BE2C (cell line): ENCODE measurements at regions not wholly inside any gene's neighbourhood (a gene's known extent, or its start where the extent isn't known, plus 50 kb on each side); places are given as distances from the start of the nearest gene placed in this dataset.
A peak's percentile ranks its signal among the peaks of the same experiment; 100 is the strongest.
"Not testable (repeated sequence)": the region's sequence is repeated elsewhere in the genome, so short reads cannot be mapped to it uniquely, and the experiment has no call there.

Source experiments
- DNase-seq: peaks from one replicate; pipeline ENCODE4 v3.0.0-alpha.2; 2020
- H3K27me3 ChIP-seq: fragments of 250-450 bp; sonication (Bioruptor Pico); 2 replicates; pipeline ENCODE4 v1.5.1; 2020; ENCODE audit warnings: mild to moderate bottlenecking
- H3K36me3 ChIP-seq: fragments of 250-450 bp; sonication (Bioruptor Pico); 2 replicates; pipeline ENCODE4 v1.5.1; 2020; ENCODE audit warnings: mild to moderate bottlenecking
- H3K4me1 ChIP-seq: fragments of 250-450 bp; sonication (Bioruptor Pico); 2 replicates; pipeline ENCODE4 v1.5.1; 2020
- H3K4me3 ChIP-seq: 2 replicates; pipeline ENCODE4 v1.5.1; 2011; ENCODE audit warnings: low read depth, low read length
- H3K9me3 ChIP-seq: fragments of 250-450 bp; sonication (Bioruptor Pico); 2 replicates; pipeline ENCODE4 v1.5.1; 2020
- TF ChIP-seq, protein P1 (sequence below): IDR thresholded peaks from 2 replicates; pipeline ENCODE4 v1.5.1; 2012; ENCODE audit warnings: mild to moderate bottlenecking, low read depth, low read length

DNA sequence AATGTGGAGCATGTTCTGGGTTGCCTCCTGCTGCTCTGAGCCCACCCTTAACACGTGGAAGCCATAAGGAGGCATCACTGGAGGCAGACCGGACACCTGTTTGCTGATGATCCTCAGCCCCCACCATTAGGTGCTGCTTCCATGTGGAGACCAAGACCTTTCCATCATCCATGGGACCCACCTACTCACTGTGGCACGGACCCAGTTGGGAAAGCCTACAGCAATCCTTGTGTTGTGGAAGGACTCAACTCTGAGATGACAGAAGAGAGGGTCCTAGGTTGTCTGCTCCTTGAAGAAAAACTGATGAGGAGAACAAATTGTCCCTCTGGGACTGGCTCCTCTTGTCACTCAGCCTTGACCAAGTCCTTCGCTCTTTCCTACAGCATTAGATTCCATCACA, 86.5 kb upstream of the RAB12 start:
- TF ChIP-seq, protein P1, sequence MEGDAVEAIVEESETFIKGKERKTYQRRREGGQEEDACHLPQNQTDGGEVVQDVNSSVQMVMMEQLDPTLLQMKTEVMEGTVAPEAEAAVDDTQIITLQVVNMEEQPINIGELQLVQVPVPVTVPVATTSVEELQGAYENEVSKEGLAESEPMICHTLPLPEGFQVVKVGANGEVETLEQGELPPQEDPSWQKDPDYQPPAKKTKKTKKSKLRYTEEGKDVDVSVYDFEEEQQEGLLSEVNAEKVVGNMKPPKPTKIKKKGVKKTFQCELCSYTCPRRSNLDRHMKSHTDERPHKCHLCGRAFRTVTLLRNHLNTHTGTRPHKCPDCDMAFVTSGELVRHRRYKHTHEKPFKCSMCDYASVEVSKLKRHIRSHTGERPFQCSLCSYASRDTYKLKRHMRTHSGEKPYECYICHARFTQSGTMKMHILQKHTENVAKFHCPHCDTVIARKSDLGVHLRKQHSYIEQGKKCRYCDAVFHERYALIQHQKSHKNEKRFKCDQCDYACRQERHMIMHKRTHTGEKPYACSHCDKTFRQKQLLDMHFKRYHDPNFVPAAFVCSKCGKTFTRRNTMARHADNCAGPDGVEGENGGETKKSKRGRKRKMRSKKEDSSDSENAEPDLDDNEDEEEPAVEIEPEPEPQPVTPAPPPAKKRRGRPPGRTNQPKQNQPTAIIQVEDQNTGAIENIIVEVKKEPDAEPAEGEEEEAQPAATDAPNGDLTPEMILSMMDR, result no peak
- Histone ChIP-seq H3K9me3 (no peaks in the 10 kb centered on the region), H3K4me1 (no peaks in the 10 kb centered on the region), H3K27me3 (no peaks in the 10 kb centered on the region), H3K36me3 (no peaks in the 10 kb centered on the region), H3K4me3 (no peak overlapping the region)
- no peak for DNase-seq

DNA sequence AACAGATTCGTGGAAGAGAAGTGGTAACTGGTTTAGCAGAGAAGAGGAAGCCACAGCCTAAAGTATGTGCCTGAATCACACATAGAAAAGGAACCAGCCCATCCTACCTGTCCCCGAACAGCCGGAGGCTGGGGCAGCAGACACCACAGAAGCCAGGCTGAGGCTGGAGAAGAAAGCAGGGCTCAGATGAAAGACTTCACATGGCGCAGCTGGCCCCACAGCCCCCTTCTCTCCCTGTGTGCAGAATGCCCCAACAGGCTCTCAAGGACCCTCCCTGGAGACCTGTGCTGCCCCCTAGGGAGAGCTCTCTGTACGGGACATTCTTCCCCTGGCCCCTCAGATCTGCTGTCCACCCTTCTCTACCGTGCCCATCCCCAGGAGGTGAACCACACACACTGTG, 83.5 kb upstream of the RAB12 start:
- Histone ChIP-seq H3K4me3 (no peak overlapping the region), H3K36me3 (no peaks in the 10 kb centered on the region), H3K27me3 (no peaks in the 10 kb centered on the region), H3K9me3 (no peaks in the 10 kb centered on the region), H3K4me1 (no peaks in the 10 kb centered on the region)
- DNase-seq, result peak; percentile 9
- TF ChIP-seq, protein P1, result peak; percentile 20; the same call in 1 of the 2 replicates

DNA sequence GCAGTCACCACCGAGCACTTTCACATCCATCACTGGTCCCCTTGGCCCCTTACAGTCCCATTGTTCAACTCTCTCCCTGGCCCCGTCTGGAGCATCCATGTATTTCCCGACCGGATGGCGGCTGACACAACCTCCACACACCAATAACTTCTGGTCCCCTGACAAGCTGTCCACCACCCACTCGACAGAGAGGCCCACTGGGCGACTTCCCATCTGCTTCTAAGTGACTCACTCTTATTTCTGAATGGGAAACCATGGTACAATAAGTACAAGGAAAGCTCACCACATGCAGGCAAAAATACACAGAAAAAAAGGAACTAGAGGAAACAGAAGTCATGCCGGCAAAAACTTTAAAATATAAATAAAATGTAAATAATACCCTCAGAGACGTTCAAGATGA, 82.9 kb upstream of the RAB12 start:
- Histone ChIP-seq H3K4me3 (no peak overlapping the region), H3K36me3 (no peaks in the 10 kb centered on the region), H3K27me3 (no peaks in the 10 kb centered on the region), H3K4me1 (no peaks in the 10 kb centered on the region), H3K9me3 (no peaks in the 10 kb centered on the region)
- DNase-seq, result no peak
- TF ChIP-seq, protein P1, result no peak

DNA sequence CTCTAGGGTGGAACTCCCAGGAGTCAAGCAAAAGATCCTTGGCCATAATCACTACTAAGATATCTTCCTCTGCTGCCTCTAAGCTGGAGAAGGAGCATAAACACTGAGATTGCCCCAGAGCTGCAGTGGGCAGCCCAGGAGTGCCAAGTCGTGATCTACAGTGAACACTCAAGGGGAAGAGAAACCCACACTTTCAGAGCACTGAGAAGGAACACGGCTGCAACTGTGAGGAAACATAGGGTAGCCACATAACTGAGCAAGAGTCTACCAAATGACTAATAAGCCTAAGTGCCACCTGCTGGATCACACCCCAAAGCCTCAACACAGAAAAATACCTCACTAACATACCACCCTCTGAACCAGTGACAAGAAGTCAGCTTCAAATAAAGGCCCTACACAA, 79.6 kb upstream of the RAB12 start:
- no peak overlapping the region for H3K4me3 ChIP-seq
- H3K4me1 ChIP-seq, result no peaks in the 10 kb centered on the region
- TF ChIP-seq, protein P1, result no peak
- no peaks in the 10 kb centered on the region for H3K27me3 ChIP-seq
- H3K9me3 ChIP-seq, result no peaks in the 10 kb centered on the region
- DNase-seq, result no peak
- no peaks in the 10 kb centered on the region for H3K36me3 ChIP-seq

DNA sequence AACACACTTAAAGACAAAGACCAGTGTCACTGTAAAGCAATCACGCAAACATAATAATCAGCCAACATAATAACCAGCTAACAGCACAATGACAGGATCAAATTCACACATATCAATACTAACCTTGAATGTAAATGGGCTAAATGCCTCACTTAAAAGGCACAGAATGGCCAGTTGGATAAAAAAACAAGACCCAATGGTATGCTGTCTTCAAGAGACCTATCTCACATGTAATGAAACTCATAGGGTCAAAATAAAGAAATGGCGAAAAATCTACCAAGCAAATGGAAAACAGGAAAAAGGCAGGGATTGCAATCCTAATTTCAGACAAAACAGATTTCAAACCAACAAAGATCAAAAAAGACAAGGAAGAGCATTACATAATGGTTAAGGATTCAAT, 78.2 kb upstream of the RAB12 start:
- H3K36me3 ChIP-seq, DNase-seq, H3K9me3 ChIP-seq, H3K27me3 ChIP-seq, H3K4me3 ChIP-seq, H3K4me1 ChIP-seq: not testable (repeated sequence)

DNA sequence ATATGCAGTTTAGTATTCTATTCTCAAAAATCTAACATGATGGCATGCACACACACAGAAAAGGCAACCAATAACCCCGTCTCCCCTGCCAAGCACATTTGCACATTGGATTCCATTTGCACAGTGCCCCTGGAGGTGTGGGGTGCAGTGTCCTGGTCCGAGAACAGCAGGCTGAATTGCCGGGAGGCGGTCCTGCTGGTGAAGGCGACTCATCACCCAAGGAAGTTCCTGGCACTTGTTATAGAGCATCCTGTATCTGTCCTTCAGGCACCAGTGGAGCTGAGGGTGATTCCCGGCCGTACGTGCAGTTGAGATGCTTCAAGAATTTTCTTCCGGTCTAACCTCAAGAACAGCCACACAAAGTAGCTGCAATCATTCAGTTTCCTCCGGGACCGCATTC, 73.0 kb upstream of the RAB12 start:
- H3K4me1 ChIP-seq, result no peaks in the 10 kb centered on the region
- DNase-seq, result no peak
- TF ChIP-seq, protein P1, result no peak
- no peaks in the 10 kb centered on the region for H3K9me3 ChIP-seq
- H3K36me3 ChIP-seq, result no peaks in the 10 kb centered on the region
- H3K27me3 ChIP-seq, result no peaks in the 10 kb centered on the region
- no peak overlapping the region for H3K4me3 ChIP-seq

DNA sequence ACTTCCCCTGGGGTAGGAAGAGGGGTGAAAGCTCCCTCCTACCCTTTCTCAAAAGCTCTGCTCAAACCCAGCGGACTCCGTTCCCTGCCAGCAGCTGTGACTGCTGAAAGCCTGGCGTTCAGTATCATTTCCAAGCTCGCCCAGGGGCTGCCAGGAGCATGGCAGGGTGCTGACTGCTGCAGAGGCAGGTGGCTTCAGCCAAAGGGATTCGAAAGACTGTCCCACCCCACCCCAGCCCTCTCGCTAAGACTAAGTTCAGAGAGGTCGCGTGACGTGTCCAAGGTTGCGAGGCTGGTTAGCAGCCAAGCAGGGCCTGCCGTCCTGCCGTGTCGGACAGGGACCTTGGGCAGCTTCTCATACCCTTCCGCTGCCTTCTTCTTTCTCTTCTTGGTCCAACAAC, 72.3 kb upstream of the RAB12 start:
- no peaks in the 10 kb centered on the region for H3K36me3 ChIP-seq
- TF ChIP-seq, protein P1, result no peak
- no peaks in the 10 kb centered on the region for H3K27me3 ChIP-seq
- H3K9me3 ChIP-seq, result no peaks in the 10 kb centered on the region
- H3K4me1 ChIP-seq, result no peaks in the 10 kb centered on the region
- DNase-seq, result no peak
- no peak overlapping the region for H3K4me3 ChIP-seq
